Hepatocyte (in vitro differentiated cells): ENCODE measurements at regions not wholly inside any gene's neighbourhood (a gene's known extent, or its start where the extent isn't known, plus 50 kb on each side); places are given as distances from the start of the nearest gene placed in this dataset.

Experiments
- CTCF ChIP-seq: fragments of 200-600 bp; sonication (generic); IDR thresholded peaks from 2 replicates; pipeline ENCODE4 v1.5.1; 2016; ENCODE audit warnings: antibody characterized with exemption, mild to moderate bottlenecking; ENCODE audit not compliant: poor library complexity
- EZH2 ChIP-seq: fragments of 200-600 bp; sonication (generic); IDR thresholded peaks from 2 replicates; pipeline ENCODE4 v1.6.1; 2016; ENCODE audit warnings: antibody characterized with exemption, mild to moderate bottlenecking, borderline replicate concordance
- EZH2phosphoT487 ChIP-seq: fragments of 200-600 bp; sonication (generic); IDR thresholded peaks from one replicate; pipeline ENCODE4 v1.6.1; 2018; ENCODE audit warnings: antibody characterized with exemption, mild to moderate bottlenecking, low read depth, moderate library complexity; ENCODE audit not compliant: unreplicated experiment, severe bottlenecking

- TF ChIP-seq CTCF = no peak
- TF ChIP-seq EZH2 = no peak
- TF ChIP-seq EZH2phosphoT487 = no peak
These were observed 220.1 kb upstream of the DMAC1 start for GRCh38 chr9:8019636-8020035.
